HG03280 (cell line): ENCODE measurements at regions not wholly inside any gene's neighbourhood (a gene's known extent, or its start where the extent isn't known, plus 50 kb on each side); places are given as distances from the start of the nearest gene placed in this dataset.

Experiments
- ATAC-seq: cut with Tn5 transposase; IDR thresholded peaks from one replicate; pipeline ENCODE4 v1.9.1; 2021; ENCODE audit warnings: mild to moderate bottlenecking, moderate library complexity; ENCODE audit not compliant: unreplicated experiment

- no peak for ATAC-seq
Measured at GRCh38 chr1:56229186-56229585, 350.2 kb downstream of the PLPP3 start.

- ATAC-seq: no peak
Measured at GRCh38 chr1:56227886-56228285, 351.5 kb downstream of the PLPP3 start.

- ATAC-seq: no peak
Measured at GRCh38 chr1:56227401-56227800, 352.0 kb downstream of the PLPP3 start.

GRCh38 chr1:56225964-56226815, 353.2 kb downstream of the PLPP3 start:
- ATAC-seq: no peak

- no peak for ATAC-seq
Measured at GRCh38 chr1:56223968-56224367, 355.4 kb downstream of the PLPP3 start.

- no peak for ATAC-seq
Measured at GRCh38 chr1:56222914-56223540, 356.3 kb downstream of the PLPP3 start.

- ATAC-seq: no peak
Measured at GRCh38 chr1:56220021-56220420, 359.3 kb downstream of the PLPP3 start.

GRCh38 chr1:56218023-56218422, 361.3 kb downstream of the PLPP3 start:
- ATAC-seq: no peak

- no peak for ATAC-seq
Measured at GRCh38 chr1:56216218-56216617, 363.1 kb downstream of the PLPP3 start.

GRCh38 chr1:56215771-56216170, 363.6 kb downstream of the PLPP3 start:
- no peak for ATAC-seq

GRCh38 chr1:56215086-56215485, 364.3 kb downstream of the PLPP3 start:
- no peak for ATAC-seq

GRCh38 chr1:56213068-56213467, 366.3 kb downstream of the PLPP3 start:
- ATAC-seq: no peak

- no peak for ATAC-seq
Measured at GRCh38 chr1:56212143-56212542, 367.2 kb downstream of the PLPP3 start.

- no peak for ATAC-seq
Measured at GRCh38 chr1:56206391-56206790, 373.0 kb downstream of the PLPP3 start.

- no peak for ATAC-seq
Measured at GRCh38 chr1:56204206-56204605, 375.2 kb downstream of the PLPP3 start.

GRCh38 chr1:56202796-56203492, 376.4 kb downstream of the PLPP3 start:
- ATAC-seq: no peak

- ATAC-seq: no peak
Measured at GRCh38 chr1:56202186-56202585, 377.2 kb downstream of the PLPP3 start.

GRCh38 chr1:56200896-56201295, 378.5 kb downstream of the PLPP3 start:
- ATAC-seq: no peak

- ATAC-seq: no peak
Measured at GRCh38 chr1:56200442-56200841, 378.9 kb downstream of the PLPP3 start.

GRCh38 chr1:56199956-56200355, 379.4 kb downstream of the PLPP3 start:
- no peak for ATAC-seq

- no peak for ATAC-seq
Measured at GRCh38 chr1:56199061-56199460, 380.3 kb downstream of the PLPP3 start.

GRCh38 chr1:56197946-56198345, 381.4 kb downstream of the PLPP3 start:
- ATAC-seq: no peak
